A549 (cell line): ENCODE measurements at regions not wholly inside any gene's neighbourhood (a gene's known extent, or its start where the extent isn't known, plus 50 kb on each side); places are given as distances from the start of the nearest gene placed in this dataset.

ENCODE experiments used
- CBX2 ChIP-seq: fragments of 200-600 bp; sonication (generic); IDR thresholded peaks from 2 replicates; pipeline ENCODE4 v1.6.1; 2016; ENCODE audit warnings: low read depth, mild to moderate bottlenecking, borderline replicate concordance
- CEBPB ChIP-seq, 2 experiments: fragments of >200 bp in 1 of 2; sonication (Bioruptor Twin) in 1 of 2; formaldehyde crosslinking in 1 of 2; IDR thresholded peaks; 2 replicates each; pipeline ENCODE4 v1.6.1; 2012 to 2016
- CTCF ChIP-seq: fragments of >200 bp; sonication (Bioruptor Twin); formaldehyde crosslinking; IDR thresholded peaks from 3 replicates; pipeline ENCODE4 v1.5.1; 2016
- EHF ChIP-seq: fragments of 250-450 bp; sonication (Bioruptor Pico); IDR thresholded peaks from 2 replicates; pipeline ENCODE4 v1.5.0; 2020; ENCODE audit warnings: mild to moderate bottlenecking
- EP300 ChIP-seq, 2 experiments: fragments of >200 bp; sonication (Bioruptor Twin); formaldehyde crosslinking; IDR thresholded peaks; 2 replicates in 1 of 2; 3 replicates in 1 of 2; pipeline ENCODE4 v1.6.1; 2016 to 2017
- ESRRA ChIP-seq: fragments of 150-350 bp; IDR thresholded peaks from 2 replicates; pipeline ENCODE4 v1.6.1; 2014; ENCODE audit warnings: mild to moderate bottlenecking, low read length, borderline replicate concordance
- MAZ ChIP-seq: fragments of 150-350 bp; IDR thresholded peaks from 2 replicates; pipeline ENCODE4 v1.6.1; 2014; ENCODE audit warnings: antibody characterized with exemption, low read depth, low read length, borderline replicate concordance
- POLR2A ChIP-seq: IDR thresholded peaks from 2 replicates; pipeline ENCODE4 v1.6.1; 2012; ENCODE audit warnings: mild to moderate bottlenecking, low read length
- RAD21 ChIP-seq, 2 experiments: fragments of >200 bp in 1 of 2; sonication (Bioruptor Twin) in 1 of 2; formaldehyde crosslinking in 1 of 2; IDR thresholded peaks in 1 of 2; conservative IDR thresholded peaks in 1 of 2; 2 replicates in 1 of 2; 3 replicates in 1 of 2; pipeline ENCODE4 v1.6.1; 2012 to 2018; ENCODE audit warnings: inconsistent platforms in 1 of 2
- RARB ChIP-seq: fragments of 250-450 bp; sonication (Bioruptor Pico); IDR thresholded peaks from 2 replicates; pipeline ENCODE4 v1.8.0; 2021; ENCODE audit warnings: mild to moderate bottlenecking, moderate library complexity
- RCOR1 ChIP-seq: fragments of 150-350 bp; IDR thresholded peaks from 2 replicates; pipeline ENCODE4 v1.6.1; 2014; ENCODE audit warnings: antibody characterized with exemption, low read length, low read depth
- REST ChIP-seq: fragments of 200-600 bp; sonication (generic); IDR thresholded peaks from 2 replicates; pipeline ENCODE4 v1.6.1; 2016; ENCODE audit warnings: antibody characterized with exemption, mild to moderate bottlenecking, moderate library complexity
- SMC3 ChIP-seq: fragments of >200 bp; sonication (Bioruptor Twin); formaldehyde crosslinking; IDR thresholded peaks from 3 replicates; pipeline ENCODE4 v1.6.1; 2018; ENCODE audit warnings: inconsistent platforms
- SREBF2 ChIP-seq: fragments of 450-650 bp; IDR thresholded peaks from 2 replicates; pipeline ENCODE4 v1.6.1; 2014; ENCODE audit warnings: mild to moderate bottlenecking, moderate library complexity

GRCh38 chr6:132128424-132128823 is 177.3 kb upstream of the CCN2 start:
- TF ChIP-seq RARB (CRISPR knock-in tag): no peak
- no peak for TF ChIP-seq CTCF
- no peak for TF ChIP-seq SMC3
- no peak for TF ChIP-seq SREBF2
- no peak for TF ChIP-seq RAD21 (conservative IDR thresholded peaks at IDR 0.05 in 1 of 2, IDR thresholded peaks at IDR 0.05 in 1 of 2)
- TF ChIP-seq MAZ: no peak
- TF ChIP-seq EHF (CRISPR knock-in tag): no peak
- TF ChIP-seq CBX2: no peak
- no peak for TF ChIP-seq REST
- TF ChIP-seq POLR2A: no peak
- TF ChIP-seq CEBPB (IDR thresholded peaks at IDR 0.05): no peak
- no peak for TF ChIP-seq RCOR1
- no peak for TF ChIP-seq EP300 (IDR thresholded peaks at IDR 0.05)
- no peak for TF ChIP-seq ESRRA
